Fibroblast of lung (primary cell): ENCODE measurements at regions not wholly inside any gene's neighbourhood (a gene's known extent, or its start where the extent isn't known, plus 50 kb on each side); places are given as distances from the start of the nearest gene placed in this dataset.

Experiments
- CTCF ChIP-seq, 2 donors: IDR thresholded peaks in 1 of 2; conservative IDR thresholded peaks in 1 of 2; 1 replicate in 1 of 2; 2 replicates in 1 of 2; pipeline ENCODE4 v1.5.1; 2011 to 2012; ENCODE audit warnings: low read length in 2 of 2, control low read depth in 1 of 2, inconsistent platforms in 1 of 2, low read depth in 1 of 2, mild to moderate bottlenecking in 1 of 2
- EZH2 ChIP-seq: IDR thresholded peaks from 2 replicates; pipeline ENCODE4 v1.5.1; 2012; ENCODE audit warnings: low read length, control low read depth, mild to moderate bottlenecking; ENCODE audit errors: missing control alignments

GRCh38 chr12:24081606-24082005 is 132.1 kb upstream of the SOX5 start:
- TF ChIP-seq CTCF (conservative IDR thresholded peaks at IDR 0.05 in 1 of 2, IDR thresholded peaks at IDR 0.05 in 1 of 2; ENCODE audit: low read depth in 1 of 2, low read length in 2 of 2) (no peak), EZH2 (no peak)
